PC-3 (cell line): ENCODE measurements at regions not wholly inside any gene's neighbourhood (a gene's known extent, or its start where the extent isn't known, plus 50 kb on each side); places are given as distances from the start of the nearest gene placed in this dataset.

Source experiments
- EZH2 ChIP-seq: fragments of 300-600 bp; sonication (generic); IDR thresholded peaks from one replicate; pipeline ENCODE4 v1.6.1; 2017; ENCODE audit warnings: antibody characterized with exemption, mild to moderate bottlenecking, low read length; ENCODE audit not compliant: unreplicated experiment
- TF ChIP-seq, protein P1 (sequence below): fragments of 300-600 bp; sonication (generic); conservative IDR thresholded peaks from 2 replicates; pipeline ENCODE4 v1.5.1; 2017; ENCODE audit warnings: antibody characterized with exemption, low read depth, mild to moderate bottlenecking, low read length

DNA sequence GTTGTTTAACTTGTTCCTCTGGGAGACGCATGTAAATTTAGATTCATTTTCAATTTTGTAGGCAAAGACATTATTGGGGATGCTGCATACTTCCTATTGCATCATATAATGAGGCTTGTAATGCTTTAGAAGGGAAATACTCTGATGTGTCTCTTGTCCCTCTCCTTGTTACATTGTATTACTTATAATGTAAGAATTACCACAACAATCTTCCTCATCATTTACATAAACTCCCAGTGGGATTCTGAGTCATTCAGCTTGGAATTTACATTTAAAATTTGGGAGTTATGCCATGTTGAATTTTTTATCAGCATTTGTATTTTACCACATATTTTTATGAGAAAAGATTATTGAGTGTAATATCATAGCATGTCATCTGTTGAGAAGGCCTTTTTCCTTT lies 963.4 kb upstream of the NRXN1 start:
- TF ChIP-seq, protein P1, sequence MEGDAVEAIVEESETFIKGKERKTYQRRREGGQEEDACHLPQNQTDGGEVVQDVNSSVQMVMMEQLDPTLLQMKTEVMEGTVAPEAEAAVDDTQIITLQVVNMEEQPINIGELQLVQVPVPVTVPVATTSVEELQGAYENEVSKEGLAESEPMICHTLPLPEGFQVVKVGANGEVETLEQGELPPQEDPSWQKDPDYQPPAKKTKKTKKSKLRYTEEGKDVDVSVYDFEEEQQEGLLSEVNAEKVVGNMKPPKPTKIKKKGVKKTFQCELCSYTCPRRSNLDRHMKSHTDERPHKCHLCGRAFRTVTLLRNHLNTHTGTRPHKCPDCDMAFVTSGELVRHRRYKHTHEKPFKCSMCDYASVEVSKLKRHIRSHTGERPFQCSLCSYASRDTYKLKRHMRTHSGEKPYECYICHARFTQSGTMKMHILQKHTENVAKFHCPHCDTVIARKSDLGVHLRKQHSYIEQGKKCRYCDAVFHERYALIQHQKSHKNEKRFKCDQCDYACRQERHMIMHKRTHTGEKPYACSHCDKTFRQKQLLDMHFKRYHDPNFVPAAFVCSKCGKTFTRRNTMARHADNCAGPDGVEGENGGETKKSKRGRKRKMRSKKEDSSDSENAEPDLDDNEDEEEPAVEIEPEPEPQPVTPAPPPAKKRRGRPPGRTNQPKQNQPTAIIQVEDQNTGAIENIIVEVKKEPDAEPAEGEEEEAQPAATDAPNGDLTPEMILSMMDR, result no peak
- no peak for TF ChIP-seq EZH2
